Coronary artery (tissue), 2 donors: ENCODE measurements at regions not wholly inside any gene's neighbourhood (a gene's known extent, or its start where the extent isn't known, plus 50 kb on each side); places are given as distances from the start of the nearest gene placed in this dataset.
"Not testable (repeated sequence)": the region's sequence is repeated elsewhere in the genome, so short reads cannot be mapped to it uniquely, and the experiment has no call there.

Source experiments
- DNase-seq: peaks from one replicate; pipeline ENCODE4 v3.0.0-alpha.2; 2017; ENCODE audit warnings: low spot score
- H3K27ac ChIP-seq, 2 donors: fragments of 200-600 bp; sonication (generic); one replicate each; pipeline ENCODE4 v1.5.1; 2016 to 2019
- H3K4me3 ChIP-seq: fragments of 200-600 bp; sonication (generic); 2 replicates; pipeline ENCODE4 v1.5.1; 2016; ENCODE audit warnings: mild to moderate bottlenecking, moderate library complexity
- TF ChIP-seq, protein P1 (sequence below): fragments of 200-600 bp; sonication (generic); IDR thresholded peaks from one replicate; pipeline ENCODE4 v1.5.1; 2019; ENCODE audit warnings: antibody characterized with exemption

DNA sequence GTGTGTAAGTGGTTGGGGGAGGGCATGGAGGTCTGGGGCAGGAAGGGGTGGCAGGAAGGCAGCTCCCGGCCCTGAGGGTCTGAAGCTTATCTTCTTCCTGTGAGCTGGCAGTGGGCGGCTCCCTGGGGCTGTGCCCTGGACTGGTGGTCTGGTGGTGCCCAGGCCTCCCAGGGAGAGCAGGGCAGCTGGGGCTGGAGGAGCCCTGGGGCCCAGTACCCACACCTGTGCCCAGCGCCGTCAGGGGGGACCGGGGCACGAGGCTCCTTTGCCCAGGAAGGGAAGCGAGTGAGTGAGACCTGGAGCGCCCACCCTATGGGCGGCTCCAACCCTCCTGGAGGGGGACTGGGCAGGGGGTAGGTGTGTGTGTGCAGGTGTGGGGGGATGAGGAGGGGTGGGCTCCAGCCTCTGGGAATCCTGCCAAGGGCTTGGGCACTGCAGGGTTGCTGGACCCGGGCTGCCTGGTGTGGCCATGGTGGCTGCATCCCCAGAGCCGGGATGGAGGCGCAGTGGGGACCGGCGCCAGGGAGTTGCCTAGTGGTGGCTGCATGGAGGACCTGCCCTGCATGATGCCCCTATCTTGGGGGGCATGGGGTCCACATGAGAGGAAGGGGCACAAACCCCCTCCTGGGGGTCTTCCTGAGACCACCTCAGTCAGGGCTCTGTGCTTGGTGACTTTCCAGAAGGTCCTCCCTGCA, 353.6 kb downstream of the TMEM121 start:
- Histone ChIP-seq H3K4me3 (no peak overlapping the region), H3K27ac (no peak overlapping the region)
- TF ChIP-seq, protein P1, sequence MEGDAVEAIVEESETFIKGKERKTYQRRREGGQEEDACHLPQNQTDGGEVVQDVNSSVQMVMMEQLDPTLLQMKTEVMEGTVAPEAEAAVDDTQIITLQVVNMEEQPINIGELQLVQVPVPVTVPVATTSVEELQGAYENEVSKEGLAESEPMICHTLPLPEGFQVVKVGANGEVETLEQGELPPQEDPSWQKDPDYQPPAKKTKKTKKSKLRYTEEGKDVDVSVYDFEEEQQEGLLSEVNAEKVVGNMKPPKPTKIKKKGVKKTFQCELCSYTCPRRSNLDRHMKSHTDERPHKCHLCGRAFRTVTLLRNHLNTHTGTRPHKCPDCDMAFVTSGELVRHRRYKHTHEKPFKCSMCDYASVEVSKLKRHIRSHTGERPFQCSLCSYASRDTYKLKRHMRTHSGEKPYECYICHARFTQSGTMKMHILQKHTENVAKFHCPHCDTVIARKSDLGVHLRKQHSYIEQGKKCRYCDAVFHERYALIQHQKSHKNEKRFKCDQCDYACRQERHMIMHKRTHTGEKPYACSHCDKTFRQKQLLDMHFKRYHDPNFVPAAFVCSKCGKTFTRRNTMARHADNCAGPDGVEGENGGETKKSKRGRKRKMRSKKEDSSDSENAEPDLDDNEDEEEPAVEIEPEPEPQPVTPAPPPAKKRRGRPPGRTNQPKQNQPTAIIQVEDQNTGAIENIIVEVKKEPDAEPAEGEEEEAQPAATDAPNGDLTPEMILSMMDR, result no peak
- peak; percentile 69 for DNase-seq

DNA sequence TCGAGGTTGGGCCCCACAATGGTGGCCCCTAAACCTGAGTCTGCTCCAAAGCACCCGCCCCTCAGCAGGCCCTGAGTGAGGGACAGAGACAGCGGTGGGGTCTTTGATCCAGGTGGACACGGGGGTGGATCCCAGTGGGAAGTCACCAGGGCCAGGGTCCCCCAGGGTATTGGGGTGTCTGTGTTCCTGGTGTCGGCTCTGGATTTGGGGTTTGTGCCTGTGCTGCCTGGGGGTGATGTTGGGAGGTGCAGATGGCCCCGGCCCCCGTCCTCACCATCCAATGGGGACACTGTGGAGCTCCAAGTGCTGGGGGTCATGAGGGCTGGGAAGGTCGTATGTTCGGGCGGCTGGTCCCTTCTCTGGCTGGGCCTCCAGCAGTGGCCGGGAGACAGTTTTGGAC, 354.2 kb downstream of the TMEM121 start:
- Histone ChIP-seq H3K27ac (no peak overlapping the region), H3K4me3 (no peak overlapping the region)
- TF ChIP-seq, protein P1, result no peak
- no peak for DNase-seq

- no peak overlapping the region for H3K27ac ChIP-seq
- peak; percentile 65 for DNase-seq
- TF ChIP-seq, protein P1, result no peak
- no peak overlapping the region for H3K4me3 ChIP-seq
Measured at GRCh38 chr14:105881021-105881930, 354.9 kb downstream of the TMEM121 start.

- H3K27ac ChIP-seq, DNase-seq, H3K4me3 ChIP-seq: not testable (repeated sequence)
Measured at GRCh38 chr14:105882011-105882410, 355.6 kb downstream of the TMEM121 start.

- DNase-seq, result peak; percentile 53
- TF ChIP-seq, protein P1, result no peak
- no peak overlapping the region for H3K27ac ChIP-seq
- H3K4me3 ChIP-seq, result no peak overlapping the region
Measured at GRCh38 chr14:105882626-105883025, 356.2 kb downstream of the TMEM121 start.

DNA sequence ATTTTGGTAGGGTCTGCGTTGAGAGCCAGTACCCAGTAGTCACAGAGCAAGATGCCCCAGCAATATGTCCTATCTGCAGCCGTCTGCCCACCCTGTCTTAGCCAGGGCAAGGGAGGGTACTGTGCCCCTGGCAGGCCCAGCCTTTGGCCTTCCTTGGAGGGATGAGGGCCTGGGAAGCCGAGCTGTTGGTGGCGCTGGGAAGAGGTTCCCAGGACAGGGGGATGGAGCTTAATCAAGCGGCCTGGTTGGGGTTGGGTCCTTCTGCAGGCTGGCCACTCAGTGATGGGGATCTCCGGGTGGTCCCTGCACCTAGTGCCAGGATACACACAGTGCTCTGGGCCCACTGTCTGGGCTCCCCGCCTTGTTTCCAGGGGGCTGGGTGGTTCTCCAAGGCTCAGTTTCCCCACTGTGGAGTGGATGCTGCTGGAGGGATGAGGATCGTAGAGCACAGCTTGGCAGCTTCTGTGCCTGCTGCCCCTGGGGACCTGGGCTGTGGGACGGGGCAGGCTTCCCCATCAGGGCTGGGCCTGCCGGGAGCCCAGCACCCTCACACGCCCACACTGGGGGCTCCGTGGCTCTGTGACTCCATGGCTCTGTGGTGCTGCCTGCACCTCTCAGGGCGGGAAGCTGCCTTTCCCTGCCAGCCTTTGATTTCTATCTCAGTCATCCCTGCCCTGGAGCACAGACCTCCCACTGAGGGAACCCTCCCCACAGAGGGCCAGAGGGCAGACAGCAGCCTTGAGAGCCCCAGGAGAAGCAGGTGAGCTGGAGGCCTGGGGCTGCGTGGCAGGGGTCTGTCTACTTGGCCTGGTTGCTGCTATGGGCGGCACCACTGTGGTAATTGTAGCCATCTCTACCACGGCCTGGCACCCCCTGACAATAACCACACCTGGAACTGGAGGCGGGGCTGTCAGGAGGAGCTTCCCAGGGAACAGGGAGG, 357.0 kb downstream of the TMEM121 start:
- Histone ChIP-seq H3K4me3 (no peak overlapping the region), H3K27ac (no peak overlapping the region)
- peak; percentile 58 for DNase-seq
- TF ChIP-seq, protein P1, result no peak

GRCh38 chr14:105884192-105884807, 357.9 kb downstream of the TMEM121 start:
- not testable (repeated sequence) for H3K27ac ChIP-seq, H3K4me3 ChIP-seq
- peak; percentile 41 for DNase-seq
